Activated CD8-positive, alpha-beta T cell treated with anti-CD3 and anti-CD28 coated beads for 36 hours (primary cell): ENCODE measurements at regions not wholly inside any gene's neighbourhood (a gene's known extent, or its start where the extent isn't known, plus 50 kb on each side); places are given as distances from the start of the nearest gene placed in this dataset.
"Not testable (repeated sequence)": the region's sequence is repeated elsewhere in the genome, so short reads cannot be mapped to it uniquely, and the experiment has no call there.

Experiments
- ATAC-seq: fragments of 200-7000 bp; cut with Tn5 transposase; one replicate; pipeline ENCODE4 v1.10.0; 2021; ENCODE audit warnings: mild to moderate bottlenecking, moderate library complexity
- CTCF ChIA-PET: fragments of 350-600 bp; sonication (Branson Sonifier 250); formaldehyde crosslinking; loops from one replicate; lab custom pipeline; 2021; ENCODE audit warnings: antibody characterized with exemption; lab: Charles Lee
- POLR2A ChIA-PET: fragments of 350-600 bp; sonication (Branson Sonifier 250); formaldehyde crosslinking; loops from one replicate; lab custom pipeline; 2021; ENCODE audit warnings: antibody characterized with exemption; lab: Charles Lee
- DNase-seq: peaks from one replicate; pipeline ENCODE4 v3.0.0-alpha.2; 2020
- H3K27ac Mint-ChIP-seq: one replicate; pipeline ENCODE4 v1.8.0; 2021; ENCODE audit warnings: mild to moderate bottlenecking, mixed read lengths
- H3K27me3 Mint-ChIP-seq: one replicate; pipeline ENCODE4 v1.8.0; 2021; ENCODE audit warnings: mixed read lengths
- H3K36me3 Mint-ChIP-seq: one replicate; pipeline ENCODE4 v1.8.0; 2021; ENCODE audit warnings: low read depth, mixed read lengths
- H3K4me1 Mint-ChIP-seq: one replicate; pipeline ENCODE4 v1.8.0; 2021; ENCODE audit warnings: low read depth, mixed read lengths
- H3K4me3 Mint-ChIP-seq: one replicate; pipeline ENCODE4 v1.8.0; 2021; ENCODE audit warnings: mild to moderate bottlenecking, moderate library complexity, mixed read lengths
- H3K9me3 Mint-ChIP-seq: one replicate; pipeline ENCODE4 v1.8.0; 2021; ENCODE audit warnings: mixed read lengths
- intact Hi-C: fragments of 100-400 bp; cut with micrococcal nuclease; formaldehyde crosslinking; loops from one replicate; pipeline ENCODE4 v1.10.0; 2022
- TF ChIP-seq, protein P1 (sequence below): fragments of 200-600 bp; IDR thresholded peaks from one replicate; pipeline ENCODE4 v1.8.0; 2022; ENCODE audit warnings: antibody characterized with exemption, mild to moderate bottlenecking

DNA sequence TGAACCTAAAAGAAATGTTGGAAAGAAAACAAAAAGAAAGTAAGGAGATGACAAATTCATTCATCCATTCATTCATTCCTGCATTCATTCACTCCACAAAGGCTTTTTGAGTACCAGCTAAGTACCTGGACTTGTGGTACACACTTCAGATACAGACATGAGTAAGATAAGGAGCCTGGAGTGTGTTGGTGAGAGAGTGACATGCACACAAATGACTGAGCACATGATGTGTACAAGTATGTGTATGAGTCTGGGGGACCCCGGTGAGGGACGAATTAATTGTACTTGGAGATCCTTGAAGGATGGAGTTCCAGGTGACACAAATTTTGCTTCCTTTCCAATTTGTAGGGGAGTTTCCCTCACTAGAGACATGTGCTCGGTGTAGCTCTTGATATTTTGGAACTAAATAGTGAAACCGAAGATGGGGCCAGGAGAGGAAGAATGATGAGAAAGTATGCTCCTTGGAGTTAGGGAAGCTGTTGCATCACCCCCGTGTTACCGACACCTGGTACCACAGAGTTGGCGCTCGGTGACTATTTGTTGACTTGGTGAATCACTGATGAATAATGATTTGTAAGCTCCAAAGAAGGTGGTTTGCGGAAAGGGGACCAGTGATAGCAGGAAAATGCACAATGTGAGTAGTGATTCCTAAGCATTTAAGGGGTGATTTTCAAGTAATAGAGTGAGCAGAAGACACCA, 509.8 kb downstream of the CCDC171 start:
- intact Hi-C loops, result no loop called here
- CTCF ChIA-PET, result interaction anchor here (0.8 to 0.9 kb wide), 2 partner anchors 9 to 225 kb away, joined by 3 read pairs; no protein-coding TSS in a partner anchor
- TF ChIP-seq, protein P1, sequence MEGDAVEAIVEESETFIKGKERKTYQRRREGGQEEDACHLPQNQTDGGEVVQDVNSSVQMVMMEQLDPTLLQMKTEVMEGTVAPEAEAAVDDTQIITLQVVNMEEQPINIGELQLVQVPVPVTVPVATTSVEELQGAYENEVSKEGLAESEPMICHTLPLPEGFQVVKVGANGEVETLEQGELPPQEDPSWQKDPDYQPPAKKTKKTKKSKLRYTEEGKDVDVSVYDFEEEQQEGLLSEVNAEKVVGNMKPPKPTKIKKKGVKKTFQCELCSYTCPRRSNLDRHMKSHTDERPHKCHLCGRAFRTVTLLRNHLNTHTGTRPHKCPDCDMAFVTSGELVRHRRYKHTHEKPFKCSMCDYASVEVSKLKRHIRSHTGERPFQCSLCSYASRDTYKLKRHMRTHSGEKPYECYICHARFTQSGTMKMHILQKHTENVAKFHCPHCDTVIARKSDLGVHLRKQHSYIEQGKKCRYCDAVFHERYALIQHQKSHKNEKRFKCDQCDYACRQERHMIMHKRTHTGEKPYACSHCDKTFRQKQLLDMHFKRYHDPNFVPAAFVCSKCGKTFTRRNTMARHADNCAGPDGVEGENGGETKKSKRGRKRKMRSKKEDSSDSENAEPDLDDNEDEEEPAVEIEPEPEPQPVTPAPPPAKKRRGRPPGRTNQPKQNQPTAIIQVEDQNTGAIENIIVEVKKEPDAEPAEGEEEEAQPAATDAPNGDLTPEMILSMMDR, result no peak
- Mint-ChIP-seq H3K4me3 (no peak overlapping the region), H3K4me1 (peaks cover 33% of the 10 kb centered on the region), H3K27ac (no peak overlapping the region), H3K36me3 (peaks cover 1% of the 10 kb centered on the region), H3K27me3 (no peaks in the 10 kb centered on the region), H3K9me3 (peaks cover 1% of the 10 kb centered on the region)
- peak; percentile 7 for DNase-seq
- ATAC-seq, result no peak
- POLR2A ChIA-PET, result no interaction called here

DNA sequence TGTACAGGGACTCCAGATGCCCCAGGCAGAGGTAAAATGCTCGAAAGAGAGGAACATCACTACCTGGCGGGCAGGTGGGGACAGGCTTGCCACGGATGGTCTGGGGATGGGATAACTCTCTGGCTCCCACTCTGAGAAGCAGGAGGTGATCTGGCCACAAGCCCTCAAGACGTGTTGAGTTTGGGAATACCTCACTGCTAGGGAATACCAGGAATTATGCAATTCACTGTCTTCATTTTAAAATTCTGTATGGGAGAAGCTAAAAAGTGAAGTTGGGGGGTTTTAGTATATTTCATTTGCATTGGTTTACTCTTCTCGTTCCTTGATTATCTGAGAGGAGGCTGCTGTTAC, 510.4 kb downstream of the CCDC171 start:
- ATAC-seq (no peak), DNase-seq (no peak)
- TF ChIP-seq, protein P1, result no peak
- peaks cover 1% of the 10 kb centered on the region for H3K36me3 Mint-ChIP-seq
- H3K4me1 Mint-ChIP-seq, result peaks cover 28% of the 10 kb centered on the region
- H3K4me3 Mint-ChIP-seq, result no peak overlapping the region
- no peaks in the 10 kb centered on the region for H3K27me3 Mint-ChIP-seq
- H3K9me3 Mint-ChIP-seq, result peaks cover 1% of the 10 kb centered on the region
- ChIA-PET POLR2A (no interaction called here), CTCF (no interaction called here)
- intact Hi-C loops, result no loop called here
- no peak overlapping the region for H3K27ac Mint-ChIP-seq

DNA sequence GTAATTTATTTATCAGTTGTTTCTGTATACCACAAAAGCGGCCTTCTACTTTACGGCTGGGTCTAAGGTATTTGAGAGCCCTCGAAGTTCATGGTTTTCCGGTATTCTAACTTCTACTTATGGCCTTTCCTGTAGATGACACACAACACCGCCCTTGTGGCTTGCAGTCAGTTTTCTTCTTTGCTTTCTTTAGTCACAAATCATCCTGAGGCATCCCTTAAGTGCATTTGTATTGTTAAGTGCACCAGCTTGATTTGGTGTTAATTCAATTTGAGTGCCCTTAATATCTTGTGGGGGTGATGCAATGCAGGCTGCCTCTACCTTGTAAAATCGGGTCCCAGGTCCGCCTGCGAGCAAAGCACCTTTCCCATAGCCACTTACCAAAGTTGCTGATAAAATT, 511.9 kb downstream of the CCDC171 start:
- H3K36me3 Mint-ChIP-seq, result no peaks in the 10 kb centered on the region
- ATAC-seq (no peak), DNase-seq (no peak)
- POLR2A ChIA-PET, result no interaction called here
- no peaks in the 10 kb centered on the region for H3K9me3 Mint-ChIP-seq
- intact Hi-C loops, result no loop called here
- TF ChIP-seq, protein P1, result no peak
- H3K27ac Mint-ChIP-seq, result no peak overlapping the region
- H3K4me3 Mint-ChIP-seq, result no peak overlapping the region
- no peaks in the 10 kb centered on the region for H3K27me3 Mint-ChIP-seq
- peaks cover 18% of the 10 kb centered on the region for H3K4me1 Mint-ChIP-seq
- CTCF ChIA-PET, result no interaction called here

DNA sequence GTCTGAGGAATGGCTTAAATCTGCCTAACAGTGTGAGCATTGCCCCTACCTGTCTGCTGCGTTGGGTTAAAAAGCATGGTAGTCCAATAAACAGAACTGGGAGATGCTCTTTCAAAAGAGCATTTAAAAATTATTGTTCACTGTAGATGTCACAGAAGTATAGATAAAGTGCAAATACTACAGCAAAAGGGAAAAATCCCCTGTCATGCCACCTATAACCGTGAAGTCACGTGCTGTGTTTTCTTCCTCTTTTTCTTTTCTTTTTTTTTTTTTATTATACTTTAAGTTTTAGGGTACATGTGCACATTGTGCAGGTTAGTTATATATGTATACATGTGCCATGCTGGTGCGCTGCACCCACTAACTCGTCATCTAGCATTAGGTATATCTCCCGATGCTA, 513.4 kb downstream of the CCDC171 start:
- intact Hi-C loops, POLR2A ChIA-PET, H3K27ac Mint-ChIP-seq, H3K4me3 Mint-ChIP-seq, H3K27me3 Mint-ChIP-seq, CTCF ChIA-PET, H3K36me3 Mint-ChIP-seq, H3K4me1 Mint-ChIP-seq, DNase-seq, ATAC-seq, H3K9me3 Mint-ChIP-seq: not testable (repeated sequence)

DNA sequence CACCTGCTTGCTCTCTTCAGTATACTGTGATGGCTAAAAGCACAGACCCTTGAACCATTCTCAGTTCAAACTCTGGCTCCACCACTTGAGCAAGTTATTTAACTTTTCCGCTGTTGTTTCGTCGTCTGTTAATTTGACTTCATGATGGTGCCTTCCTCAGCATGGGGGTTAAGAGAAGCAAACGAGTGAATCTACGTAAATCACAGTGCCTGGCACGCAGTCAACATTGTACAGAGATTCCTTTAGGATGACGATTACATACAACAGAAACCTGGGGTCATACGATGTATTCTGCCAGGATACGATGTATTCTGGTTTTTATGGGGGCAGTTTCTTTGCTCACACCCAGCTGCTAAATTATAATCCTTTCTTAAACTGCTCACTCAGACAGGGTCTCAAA, 515.6 kb downstream of the CCDC171 start:
- TF ChIP-seq, protein P1, result no peak
- ChIA-PET CTCF (no interaction called here), POLR2A (no interaction called here)
- intact Hi-C loops, result no loop called here
- Mint-ChIP-seq H3K9me3 (no peaks in the 10 kb centered on the region), H3K4me1 (peaks cover 1% of the 10 kb centered on the region), H3K27ac (no peak overlapping the region), H3K4me3 (no peak overlapping the region), H3K36me3 (no peaks in the 10 kb centered on the region), H3K27me3 (peaks cover 3% of the 10 kb centered on the region)
- DNase-seq, result no peak
- ATAC-seq, result no peak
